ENCODE measurements at regions not wholly inside any gene's neighbourhood (a gene's known extent, or its start where the extent isn't known, plus 50 kb on each side); places are given as distances from the start of the nearest gene placed in this dataset.

- Histone ChIP-seq H2AK5ac (ENCODE audit: low read depth, low read length) (no peak overlapping the region), H3K4me1 (ENCODE audit: control insufficient read depth, insufficient read depth, low read length) (no peaks in the 10 kb centered on the region), H2AK9ac (replicated peaks; ENCODE audit: low read depth, low read length, poor library complexity) (no peak overlapping the region), H2AFZ (replicated peaks; ENCODE audit: low read length, poor library complexity) (no peak overlapping the region), H3K4me3 (ENCODE audit: insufficient read depth, low read depth, low read length) (no peak overlapping the region), H2BK20ac (ENCODE audit: low read depth, low read length) (no peak overlapping the region), H4K20me1 (ENCODE audit: insufficient read depth, low read length) (no peaks in the 10 kb centered on the region), H3K27ac (ENCODE audit: insufficient read depth, low read length) (no peak overlapping the region), H3K9me1 (ENCODE audit: insufficient read depth, low read length) (no peaks in the 10 kb centered on the region), H3K9me3 (ENCODE audit: control insufficient read depth, insufficient read depth, low read length) (no peaks in the 10 kb centered on the region; the same call in 1 of the 2 replicates), H2BK5ac (ENCODE audit: low read depth, low read length, poor library complexity, severe bottlenecking) (no peak overlapping the region), H4K5ac (ENCODE audit: low read depth, low read length) (no peak overlapping the region), H3K79me1 (ENCODE audit: low read depth in 1 of 2, low read length in 2 of 2) (no peaks in the 10 kb centered on the region), H3K14ac (replicated peaks; ENCODE audit: low read depth, low read length) (no peak overlapping the region), H4K8ac (ENCODE audit: low read depth in 2 of 2, low read length in 2 of 2) (no peak overlapping the region), H4K91ac (ENCODE audit: insufficient read depth, low read depth, low read length) (no peak overlapping the region), H3K18ac (ENCODE audit: low read depth, low read length) (no peak overlapping the region), H3K4ac (ENCODE audit: low read depth, low read length) (no peak overlapping the region), H3K56ac (ENCODE audit: extremely low read depth, insufficient read depth, low read length) (no peak overlapping the region), H3K9ac (ENCODE audit: low read depth, low read length) (no peak overlapping the region), H2BK15ac (ENCODE audit: low read depth, low read length) (no peak overlapping the region), H3K36me3 (ENCODE audit: control insufficient read depth, insufficient read depth, low read length) (no peaks in the 10 kb centered on the region), H3K4me2 (ENCODE audit: low read depth, low read length) (no peak overlapping the region), H2BK120ac (ENCODE audit: low read depth, low read length) (no peak overlapping the region), H3K23ac (ENCODE audit: low read depth, low read length) (no peak overlapping the region), H3K27me3 (ENCODE audit: control insufficient read depth, insufficient read depth, low read length) (no peaks in the 10 kb centered on the region)
- TF ChIP-seq RCOR1 (IDR thresholded peaks at IDR 0.05; ENCODE audit: insufficient replicate concordance, low read length) (no peak), FOS (IDR thresholded peaks at IDR 0.05; ENCODE audit: low read depth, low read length) (no peak), USF2 (IDR thresholded peaks at IDR 0.05; ENCODE audit: low read depth, low read length) (no peak), RAD21 (IDR thresholded peaks at IDR 0.05; ENCODE audit: low read length) (no peak), CTCF (conservative IDR thresholded peaks at IDR 0.05; ENCODE audit: low read depth, low read length) (no peak), CHD1 (IDR thresholded peaks at IDR 0.05; ENCODE audit: low read depth, low read length) (no peak)
- no CpG with 5 or more reads among the region's 2 CpGs for WGBS, 2 experiments (ENCODE audit: extremely low coverage in 2 of 2, insufficient read length in 1 of 2)
- ChIA-PET POLR2A (ENCODE audit: unreplicated experiment) (no interaction called here), CTCF (no interaction called here)
- DNase-seq = no peak
- in situ Hi-C loops (cut with MboI; ENCODE audit: low sequenced_read_pairs) (no loop called here), dilution Hi-C loops (cut with HindIII; ENCODE audit: low sequenced_read_pairs, unreplicated experiment) (no loop called here), intact Hi-C loops (cut with micrococcal nuclease) (no loop called here)
- BruUV-seq (replicated peaks) = no TSS peak
- ATAC-seq (ENCODE audit: low read depth) = no peak
Observed at GRCh38 chr5:90153031-90153430, 256.5 kb downstream of the CETN3 start.
